CD4-positive, alpha-beta T cell treated with Interleukin-17A for 4 hours (primary cell): ENCODE measurements at regions not wholly inside any gene's neighbourhood (a gene's known extent, or its start where the extent isn't known, plus 50 kb on each side); places are given as distances from the start of the nearest gene placed in this dataset.

Source experiments
- DNase-seq: peaks from one replicate; pipeline ENCODE4 v3.0.0-alpha.2; 2020; ENCODE audit warnings: mixed read lengths

DNA sequence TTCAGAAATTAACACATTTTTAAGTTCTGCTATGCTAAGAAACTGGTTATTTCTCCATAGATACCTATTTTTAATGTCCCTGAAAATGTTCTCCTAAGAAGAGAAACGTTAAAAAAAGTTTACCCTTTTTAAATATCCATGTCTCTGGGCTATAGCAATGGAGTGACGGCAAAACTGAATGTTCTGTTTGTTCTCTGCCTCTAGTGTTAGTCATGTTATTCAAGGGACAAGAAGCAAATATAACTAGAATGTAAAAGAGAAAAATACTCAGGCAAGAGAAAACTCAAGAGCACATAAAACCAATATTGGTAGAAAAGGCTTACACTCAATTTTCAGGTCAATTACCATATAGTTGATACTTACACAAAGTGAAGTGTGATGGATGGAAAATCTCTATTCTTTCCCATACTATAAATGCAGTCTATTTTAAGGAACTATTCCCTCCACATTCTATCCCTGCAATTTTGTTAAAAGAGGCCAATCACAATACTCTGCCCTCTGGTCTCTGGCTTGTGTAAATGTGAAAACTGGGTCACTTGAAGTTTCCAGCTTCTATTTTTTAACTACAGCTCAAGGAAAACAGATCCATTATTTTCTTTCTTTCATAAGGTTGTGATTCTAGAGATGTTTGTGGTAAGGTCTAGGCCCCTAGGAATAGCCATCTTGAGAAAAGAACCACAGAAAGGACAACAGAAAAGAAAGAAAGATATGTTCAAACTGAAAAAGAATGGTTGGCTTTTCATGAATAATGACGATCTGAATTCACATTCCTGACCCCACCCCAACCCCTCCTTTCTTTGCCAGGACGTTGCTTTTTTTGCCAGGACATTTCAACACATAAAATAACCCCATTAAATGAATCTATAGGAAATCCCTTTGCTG lies 200.3 kb upstream of the FAM83B start:
- DNase-seq = no peak

DNA sequence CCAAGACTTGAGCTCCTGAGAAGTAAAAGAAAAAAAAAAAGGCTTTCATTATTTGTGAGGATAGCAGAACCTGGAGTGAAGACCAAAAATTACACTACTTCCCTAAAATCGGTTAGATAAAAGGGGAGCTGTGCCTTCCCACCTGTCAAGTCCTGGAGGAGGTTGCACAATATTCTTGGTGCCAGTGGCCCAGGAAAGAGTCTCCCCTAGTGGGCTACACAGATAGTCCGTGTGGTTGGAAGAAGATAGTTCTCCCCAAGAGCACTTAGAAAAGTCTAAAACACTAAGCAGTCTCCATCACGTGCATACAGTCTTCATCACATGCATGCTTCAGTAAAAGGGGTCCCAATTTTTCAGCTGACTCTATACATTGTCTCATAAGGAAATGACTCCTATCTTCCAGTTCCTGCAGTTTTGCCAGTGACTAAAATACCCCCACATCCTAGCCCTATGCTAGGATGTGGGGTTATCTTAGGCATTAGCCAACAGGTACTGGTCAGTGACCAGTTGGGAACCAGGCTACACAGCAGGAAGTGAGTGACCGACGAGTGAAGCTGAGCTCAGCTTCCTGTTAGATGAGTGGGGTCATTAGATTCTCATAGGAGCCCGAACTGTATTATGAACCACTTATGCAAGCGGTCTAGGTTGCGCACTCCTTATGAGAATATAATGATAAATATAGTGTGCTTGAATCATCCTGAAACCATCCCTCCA lies 199.5 kb upstream of the FAM83B start:
- DNase-seq = no peak

DNA sequence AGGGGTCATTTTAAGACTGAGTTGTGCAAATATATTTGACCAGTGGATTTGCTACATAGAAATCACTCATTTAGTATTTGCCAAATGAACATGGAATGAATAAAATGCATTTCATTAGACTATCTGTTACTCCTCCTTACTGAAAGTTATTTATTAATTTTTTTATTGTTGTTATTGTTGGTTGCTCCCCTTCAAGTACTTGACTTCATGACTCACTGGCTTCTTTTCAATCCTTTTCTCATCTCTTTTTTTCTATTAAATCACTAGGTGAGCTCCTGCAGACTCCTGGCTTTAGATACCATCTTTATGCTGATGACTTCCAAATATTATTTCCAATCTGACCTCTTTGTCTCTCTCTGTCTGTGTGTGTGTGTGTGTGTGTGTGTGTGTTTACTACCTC lies 192.2 kb upstream of the FAM83B start:
- DNase-seq = no peak

DNA sequence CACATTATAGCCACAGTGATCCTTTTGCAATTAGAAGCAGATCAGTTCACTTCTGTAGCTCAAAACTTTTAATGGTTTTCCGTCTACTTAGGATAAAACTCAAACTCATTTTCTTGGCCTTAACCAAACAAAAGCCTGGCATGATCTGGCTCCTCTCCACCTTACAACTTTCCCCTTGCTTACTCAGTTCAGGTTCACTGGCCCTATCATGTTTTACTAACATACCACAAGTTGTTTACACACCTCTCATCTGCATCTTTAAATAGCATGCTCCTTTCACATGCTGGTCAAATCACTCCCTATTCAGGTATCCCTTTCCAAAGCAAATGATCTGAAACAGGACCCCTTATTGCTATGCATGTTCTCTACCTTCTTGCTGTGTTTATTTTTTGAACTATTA lies 191.4 kb upstream of the FAM83B start:
- no peak for DNase-seq

DNA sequence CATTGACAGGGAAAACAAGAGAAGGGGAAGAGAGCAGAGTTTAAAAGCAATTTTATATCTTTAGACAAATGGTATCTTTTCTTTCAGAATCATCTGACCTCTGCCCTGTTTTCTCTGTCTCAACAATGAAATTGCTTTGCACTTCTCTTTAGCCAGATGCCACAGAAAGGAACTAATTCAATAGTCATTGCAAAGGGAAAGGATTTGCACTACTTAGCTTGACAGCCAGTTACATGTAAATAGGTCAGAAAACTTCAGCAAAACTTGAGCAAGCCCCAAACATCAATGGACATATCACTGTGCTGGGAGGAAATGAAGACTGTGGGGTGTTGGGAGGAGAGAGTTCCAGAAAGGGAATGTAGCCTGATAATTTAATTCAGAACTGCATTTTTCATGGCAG lies 181.3 kb upstream of the FAM83B start:
- DNase-seq = no peak

DNA sequence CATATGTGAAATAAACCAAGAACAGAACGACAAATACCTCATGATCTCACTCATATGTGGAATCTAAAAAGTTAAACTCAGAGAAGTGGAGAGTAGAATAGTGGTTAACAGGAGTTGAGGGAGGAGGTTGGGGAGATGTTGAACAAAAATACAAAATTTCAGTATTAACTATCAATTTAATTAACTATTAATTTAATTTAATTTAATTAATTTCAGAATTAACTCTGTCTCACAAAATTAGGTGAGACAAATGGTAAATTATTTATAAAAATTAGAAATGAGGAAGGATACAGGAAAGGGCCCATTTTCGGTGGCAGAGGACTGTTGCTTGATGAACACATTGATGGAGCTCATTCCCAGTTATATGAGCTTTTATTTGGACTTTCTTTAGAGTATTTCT lies 166.0 kb upstream of the FAM83B start:
- DNase-seq = no peak

DNA sequence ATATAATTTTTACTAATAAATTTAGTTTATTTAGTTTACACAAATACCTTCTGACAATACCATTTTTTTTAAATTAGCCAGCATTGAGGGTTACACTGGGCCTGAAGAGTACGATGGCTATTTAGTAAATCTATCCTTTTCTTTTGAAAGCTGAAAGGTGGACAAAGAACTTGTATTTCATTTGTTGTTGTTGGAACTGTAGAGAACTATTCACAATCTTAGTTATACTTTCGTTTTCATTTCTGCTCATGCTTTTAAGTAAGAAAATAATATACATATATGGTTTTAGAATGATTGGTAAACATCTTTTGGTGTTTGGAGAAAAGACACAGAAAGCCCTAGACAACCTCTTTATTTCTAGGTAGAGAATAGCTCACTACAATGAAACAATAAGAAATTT lies 165.3 kb upstream of the FAM83B start:
- no peak for DNase-seq

DNA sequence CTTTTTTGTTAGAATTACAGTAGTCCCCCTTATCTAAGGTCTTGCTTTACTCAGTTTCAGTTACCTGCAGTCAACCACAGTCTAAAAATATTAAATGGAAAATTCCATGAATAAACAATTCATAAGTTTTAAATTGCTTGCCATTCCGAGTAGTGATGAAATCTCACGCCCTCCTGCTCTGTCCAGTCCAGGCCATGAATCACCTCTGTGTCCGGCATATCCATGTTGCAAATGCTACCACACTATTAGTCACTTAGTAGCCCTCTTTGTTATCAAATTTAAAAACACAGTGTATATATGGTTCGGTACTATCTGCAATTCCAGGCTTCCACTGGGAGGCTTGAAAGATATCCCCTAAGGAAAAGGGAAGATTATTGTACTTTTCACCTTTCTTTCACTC lies 164.6 kb upstream of the FAM83B start:
- DNase-seq = no peak

DNA sequence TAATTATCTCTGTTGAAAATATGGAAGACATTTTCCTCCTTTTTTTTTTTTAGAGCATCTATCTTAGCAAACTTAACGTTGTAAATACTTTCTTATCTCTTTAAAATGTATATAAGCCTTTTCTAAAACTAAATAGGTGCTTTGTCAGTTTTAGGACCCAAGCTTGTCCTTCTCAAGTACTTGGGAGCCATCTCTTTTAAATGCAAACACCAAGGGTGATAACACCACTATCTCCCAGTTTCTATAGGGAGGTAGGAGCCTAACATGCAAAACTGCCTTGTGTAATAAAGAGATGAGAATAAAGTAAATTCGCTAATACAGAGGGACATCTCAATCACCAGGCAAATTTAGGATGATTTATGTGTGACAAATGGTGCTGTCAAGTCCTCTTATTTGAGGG lies 157.0 kb upstream of the FAM83B start:
- DNase-seq = no peak

DNA sequence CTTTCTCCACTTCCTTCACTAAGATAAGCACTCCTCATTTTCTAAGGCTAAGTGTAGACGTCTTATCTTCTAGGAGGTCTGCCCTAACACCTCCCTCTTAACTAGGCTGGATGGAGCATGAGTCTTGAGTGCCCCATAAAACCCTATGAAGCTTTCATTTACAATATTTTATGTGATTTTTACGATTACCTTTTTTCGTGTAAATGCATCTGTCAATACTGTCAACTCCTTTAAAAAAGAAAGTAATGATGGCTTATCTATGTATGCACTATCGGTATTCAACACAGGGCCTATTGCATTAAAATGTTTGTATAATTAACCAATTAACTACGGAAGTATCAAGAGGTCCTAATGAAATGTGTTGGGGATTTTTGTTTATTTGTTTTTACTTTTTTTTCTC lies 156.0 kb upstream of the FAM83B start:
- DNase-seq = no peak

DNA sequence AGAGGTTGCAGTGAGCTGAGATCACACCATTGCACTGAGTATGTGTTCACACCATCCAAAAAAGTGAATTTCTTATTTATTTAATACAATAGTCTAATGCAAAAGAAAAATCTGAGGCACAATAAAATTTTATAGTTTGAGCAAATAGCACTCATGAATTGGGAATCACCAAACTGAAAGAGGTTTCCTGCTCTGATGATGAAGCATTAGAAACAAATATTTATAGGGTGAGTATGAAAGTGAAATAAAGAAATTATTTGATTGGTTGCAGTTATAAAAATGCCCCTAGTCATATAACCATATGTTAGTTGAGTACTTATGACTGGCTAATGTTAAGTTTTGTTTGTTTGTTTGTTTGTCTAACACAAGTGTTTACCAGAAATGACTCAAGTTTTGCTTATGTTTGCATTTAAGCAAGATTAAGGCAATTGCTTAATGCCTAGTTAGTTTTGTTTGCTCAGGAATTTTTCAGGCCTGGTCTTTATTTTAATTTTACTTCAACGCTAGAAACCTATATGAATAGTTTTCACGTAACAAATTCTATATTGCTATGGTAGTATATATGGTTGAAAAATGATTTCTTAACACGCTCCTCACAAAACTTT lies 151.5 kb upstream of the FAM83B start:
- no peak for DNase-seq

DNA sequence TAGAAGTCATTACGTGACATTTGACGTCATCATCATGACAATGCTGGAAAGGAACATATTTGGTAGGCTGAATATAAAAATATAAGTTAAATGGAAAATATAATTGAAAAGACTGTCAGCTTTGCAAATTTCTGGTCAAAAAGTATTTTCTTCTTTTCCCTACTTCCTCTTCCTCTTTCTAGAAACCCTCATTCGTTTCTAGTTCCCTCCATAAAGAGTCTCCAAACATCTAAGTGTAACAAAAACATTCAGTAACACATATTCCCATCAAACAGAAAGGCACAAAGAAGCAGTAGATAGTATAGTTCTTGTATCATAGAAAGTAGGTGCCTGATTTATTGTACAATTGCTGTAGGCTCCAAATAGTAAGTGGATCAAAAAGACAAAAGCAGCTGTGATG lies 150.8 kb upstream of the FAM83B start:
- no peak for DNase-seq

DNA sequence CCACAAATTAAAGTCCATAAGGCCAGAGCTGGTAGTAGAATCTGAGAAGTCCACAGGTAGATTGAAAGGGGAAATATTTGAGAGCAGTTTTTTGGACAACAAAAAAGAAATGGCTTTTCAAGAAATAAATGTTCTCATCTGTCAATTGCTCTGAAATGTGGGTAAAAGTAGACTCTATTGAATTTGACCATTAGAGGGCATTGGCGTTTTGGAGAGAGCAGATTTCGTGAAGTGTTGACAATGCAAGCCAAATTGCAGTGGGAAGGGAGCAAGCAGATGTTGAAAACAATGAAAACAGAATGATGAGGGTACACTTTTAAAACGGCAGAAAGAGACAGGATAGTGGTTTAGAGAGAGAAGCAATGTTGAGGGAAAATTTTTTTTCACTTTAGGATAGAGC lies 149.1 kb upstream of the FAM83B start:
- no peak for DNase-seq

DNA sequence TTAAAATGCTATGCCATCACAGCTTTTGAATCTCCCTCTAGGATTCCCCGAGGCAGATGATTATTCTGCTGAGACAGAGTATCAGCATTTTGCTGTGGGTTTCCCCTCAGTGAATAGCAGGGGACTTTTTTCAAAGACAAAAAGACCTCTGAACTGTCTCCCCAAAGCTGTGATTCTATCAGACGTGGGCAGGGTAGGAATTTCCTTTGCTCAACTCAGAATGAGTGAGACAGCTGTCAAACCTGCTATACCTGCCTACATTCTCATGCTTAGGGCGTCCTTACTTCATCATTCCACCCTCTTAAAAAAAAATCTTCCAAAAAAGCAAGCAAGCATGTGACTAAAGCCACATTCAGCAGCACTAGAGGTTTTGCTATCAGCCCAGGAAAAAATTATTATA lies 147.6 kb upstream of the FAM83B start:
- DNase-seq = no peak

DNA sequence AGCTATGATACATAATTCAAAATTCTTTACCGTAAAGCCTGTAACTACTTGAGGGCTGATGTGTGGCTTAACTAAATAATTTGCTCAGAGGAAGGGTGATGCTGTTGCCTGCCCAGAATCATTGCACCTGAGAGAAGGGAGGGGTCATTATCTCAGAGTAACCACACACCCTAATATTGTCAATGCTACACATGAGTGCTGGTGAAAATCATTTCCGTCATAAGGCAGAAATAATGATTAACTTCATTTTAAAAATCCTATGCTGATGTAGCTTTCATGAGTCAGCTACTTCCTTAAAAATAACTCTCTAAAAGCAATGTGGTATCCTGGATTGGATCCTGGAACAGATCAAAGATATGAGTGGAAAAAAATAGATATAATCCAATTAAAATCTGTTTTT lies 146.4 kb upstream of the FAM83B start:
- DNase-seq = no peak

DNA sequence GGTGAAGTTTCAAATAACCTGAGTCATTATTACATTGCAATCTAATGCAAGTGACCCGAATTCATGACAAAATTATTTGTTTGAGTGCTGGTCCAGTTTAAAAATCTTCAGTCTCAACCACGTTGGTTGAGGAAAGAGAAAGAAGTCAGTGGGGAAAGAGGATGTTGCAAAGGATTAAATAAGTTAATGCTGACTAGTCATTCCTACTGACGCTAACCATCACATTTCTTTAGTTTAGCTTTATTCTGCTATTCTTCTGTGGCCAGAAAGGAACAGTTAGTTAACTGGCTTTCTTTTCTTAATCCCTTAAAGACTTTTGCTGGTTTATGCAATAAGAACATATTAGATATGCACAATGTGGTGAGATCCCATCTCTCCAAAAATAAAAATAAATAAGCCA lies 143.8 kb upstream of the FAM83B start:
- DNase-seq = no peak

DNA sequence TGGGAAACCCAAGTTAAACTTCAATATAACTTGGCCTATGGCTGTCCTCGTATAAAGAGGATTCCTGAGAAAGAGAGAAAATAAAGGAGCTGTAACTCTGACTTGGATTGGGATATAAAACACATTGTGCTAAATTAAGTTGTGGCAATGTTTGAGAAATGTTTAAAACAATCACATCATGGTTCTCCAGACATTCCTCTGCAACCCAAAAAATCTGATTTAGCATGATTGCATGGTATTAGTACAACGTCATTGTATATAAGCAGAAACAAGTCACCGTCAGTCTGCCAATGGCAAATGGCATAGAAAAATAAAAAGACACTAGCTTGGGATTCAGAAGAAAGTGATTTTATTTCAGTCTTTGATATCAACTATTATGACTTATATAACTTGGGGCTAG lies 140.2 kb upstream of the FAM83B start:
- DNase-seq = no peak

DNA sequence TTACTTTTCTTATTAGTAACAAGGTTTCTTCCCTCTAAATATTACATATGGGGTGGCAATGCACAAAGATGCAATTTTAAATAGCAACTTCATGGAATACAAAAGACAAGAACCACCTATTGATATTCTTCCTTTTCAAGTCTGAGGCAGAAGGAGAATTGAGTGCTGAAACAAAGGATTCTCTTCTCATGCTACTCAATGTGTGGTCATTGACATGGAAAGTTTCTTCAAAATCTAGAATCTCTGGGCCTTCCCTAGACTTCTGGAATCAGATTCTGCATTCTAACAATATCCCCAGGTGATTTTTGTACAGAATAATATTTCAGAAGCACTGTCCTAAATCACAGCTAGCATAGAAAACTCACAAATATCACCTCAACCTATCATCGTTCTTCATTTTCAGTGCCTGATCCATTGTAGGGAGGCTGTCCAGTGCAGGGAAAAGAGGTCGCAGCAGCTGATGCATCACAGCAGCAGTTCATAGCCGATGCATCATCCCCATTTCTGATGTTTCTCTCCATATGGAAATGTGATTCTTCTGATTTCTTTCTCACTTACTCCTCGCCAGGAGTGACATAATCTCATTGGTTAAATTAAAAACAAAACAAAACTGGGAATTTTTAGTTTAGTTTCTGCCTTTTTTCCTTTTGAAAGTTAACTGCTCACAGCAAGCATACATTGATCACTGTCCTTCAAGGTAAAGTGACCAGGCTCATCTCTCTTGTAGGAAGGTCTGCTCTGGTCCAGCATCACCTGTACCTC lies 139.5 kb upstream of the FAM83B start:
- no peak for DNase-seq

DNA sequence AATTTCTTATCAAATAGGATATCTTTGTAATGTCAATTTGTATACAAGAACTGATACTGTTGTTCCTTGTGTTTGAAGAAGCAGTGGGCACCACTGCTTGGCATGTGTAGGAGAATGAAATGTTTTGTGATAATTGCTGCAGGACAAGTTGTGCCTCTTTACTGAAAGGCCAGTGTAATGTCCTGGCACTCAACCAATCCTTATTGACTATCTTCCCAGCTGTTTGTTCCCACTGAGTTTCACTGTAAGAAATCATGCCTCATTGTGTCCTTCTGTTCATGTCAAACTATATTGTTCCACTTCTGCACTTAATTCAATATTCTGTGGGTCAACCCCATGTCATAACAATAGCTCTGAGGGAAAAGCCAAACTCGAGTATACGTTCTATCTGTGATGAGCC lies 136.1 kb upstream of the FAM83B start:
- DNase-seq = no peak

DNA sequence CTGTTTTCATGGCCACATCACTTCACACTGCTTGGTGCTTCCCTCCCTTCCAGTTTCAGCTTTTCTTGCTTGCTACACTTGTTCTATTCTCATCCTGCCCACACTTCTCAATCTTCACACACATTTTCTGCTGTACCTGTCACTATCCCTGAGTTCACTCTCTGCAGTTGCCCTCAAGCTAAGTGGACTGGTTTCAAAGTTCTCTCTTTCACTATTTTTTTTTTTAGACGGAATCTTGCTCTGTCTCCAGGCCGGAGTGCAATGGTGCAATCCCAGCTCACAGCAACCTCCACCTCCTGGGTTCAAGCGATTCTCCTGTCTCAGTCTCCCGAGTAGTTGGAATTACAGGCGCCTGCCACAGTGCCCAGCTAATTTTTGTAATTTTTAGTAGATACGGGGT lies 130.6 kb upstream of the FAM83B start:
- DNase-seq = no peak

DNA sequence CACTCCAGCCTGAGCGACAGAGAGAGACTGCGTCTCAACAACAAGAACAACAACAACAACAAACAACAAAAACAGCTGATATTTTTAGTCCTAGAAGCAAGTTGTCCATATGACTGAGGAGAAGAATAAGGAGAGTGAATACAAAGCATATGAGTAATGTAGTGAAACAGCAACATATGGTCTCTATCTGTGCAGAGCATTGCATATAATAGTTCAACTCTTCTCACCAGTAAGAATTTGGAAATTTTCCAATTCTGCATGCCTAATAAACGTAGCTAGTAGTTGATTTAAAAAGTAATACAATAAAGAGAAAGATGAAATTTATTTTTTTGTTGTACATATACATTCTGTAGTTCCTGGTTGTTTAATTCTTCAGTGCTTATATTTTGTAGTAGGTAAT lies 129.7 kb upstream of the FAM83B start:
- no peak for DNase-seq

DNA sequence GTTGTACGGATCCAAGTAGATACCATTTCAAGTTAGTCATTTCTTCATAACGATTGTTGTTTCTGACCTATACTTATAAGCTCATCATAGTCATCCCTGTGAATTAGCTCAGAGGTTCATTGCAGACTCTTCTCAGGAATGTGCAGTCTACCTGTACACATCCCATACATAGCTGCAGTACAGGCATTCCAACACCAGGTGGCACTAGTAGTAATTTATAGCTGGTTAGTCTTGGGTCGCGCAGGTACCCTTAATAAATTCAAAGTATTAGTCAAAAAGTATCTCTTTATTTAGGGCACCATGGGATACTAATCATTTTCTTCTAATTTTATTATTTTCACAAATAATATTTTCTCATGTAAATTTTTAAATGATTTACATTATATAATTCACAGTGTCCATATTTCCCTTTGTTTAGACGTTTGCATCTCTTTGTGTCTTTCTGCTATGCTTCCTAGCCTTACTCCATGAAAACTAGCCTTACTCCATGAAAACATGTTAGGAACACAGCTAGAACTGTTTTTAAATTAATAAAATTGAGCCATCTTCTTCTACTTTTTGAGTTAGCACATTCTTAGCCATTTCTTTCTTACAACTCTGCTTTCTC lies 128.6 kb upstream of the FAM83B start:
- peak; percentile 41 for DNase-seq

DNA sequence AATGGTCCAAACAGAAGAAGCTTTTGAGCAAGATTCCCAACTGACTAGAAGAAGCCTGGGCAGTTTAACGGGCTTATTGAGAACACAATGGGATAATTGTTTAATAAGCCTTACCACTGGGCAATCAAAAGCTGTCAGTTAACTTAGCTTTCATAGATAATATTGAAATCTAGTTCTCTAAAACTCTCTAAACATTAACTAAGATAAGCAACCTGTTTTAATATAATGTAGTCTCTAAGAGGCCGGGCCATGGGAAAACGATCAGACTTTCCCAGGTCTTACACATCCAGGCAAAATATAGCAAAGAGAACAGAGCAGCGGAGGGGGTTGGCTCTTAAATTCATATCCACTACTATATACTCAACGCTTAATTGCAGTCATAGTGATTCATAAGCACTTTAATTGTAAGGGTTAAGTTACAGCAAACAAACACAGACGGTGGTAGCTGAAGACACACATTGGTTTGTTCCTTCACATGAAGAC lies 128.0 kb upstream of the FAM83B start:
- DNase-seq = no peak
